GM19043 (cell line): ENCODE measurements at regions not wholly inside any gene's neighbourhood (a gene's known extent, or its start where the extent isn't known, plus 50 kb on each side); places are given as distances from the start of the nearest gene placed in this dataset.
A peak's percentile ranks its signal among the peaks of the same experiment; 100 is the strongest.

Experiments
- ATAC-seq: cut with Tn5 transposase; IDR thresholded peaks from one replicate; pipeline ENCODE4 v1.9.1; 2021; ENCODE audit warnings: low read depth; ENCODE audit not compliant: unreplicated experiment

DNA sequence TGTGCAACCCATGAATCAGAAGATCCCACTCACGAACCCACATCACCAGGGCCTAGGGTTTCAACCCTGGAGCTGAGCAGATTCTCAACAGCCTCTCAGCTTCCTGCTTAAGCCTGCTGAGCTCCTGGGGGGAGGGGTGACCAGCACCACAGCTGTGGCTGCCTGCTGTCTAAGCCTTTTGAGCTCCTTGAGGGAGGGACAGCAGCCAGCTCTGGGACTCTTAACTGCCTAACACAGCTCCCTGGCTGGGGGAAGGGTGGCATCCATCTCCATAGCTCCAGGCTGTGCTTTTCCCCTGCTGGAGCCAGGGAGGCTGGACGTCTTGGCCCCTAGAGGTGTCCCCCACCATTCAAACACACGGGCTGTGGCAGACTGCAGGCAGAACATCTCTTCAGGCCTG lies 250.3 kb downstream of the DMAC1 start:
- no peak for ATAC-seq

GRCh38 chr9:7546261-7546660 lies 253.3 kb downstream of the DMAC1 start:
- no peak for ATAC-seq

- ATAC-seq = no peak
Observed at GRCh38 chr9:7545371-7546165, 254.0 kb downstream of the DMAC1 start.

DNA sequence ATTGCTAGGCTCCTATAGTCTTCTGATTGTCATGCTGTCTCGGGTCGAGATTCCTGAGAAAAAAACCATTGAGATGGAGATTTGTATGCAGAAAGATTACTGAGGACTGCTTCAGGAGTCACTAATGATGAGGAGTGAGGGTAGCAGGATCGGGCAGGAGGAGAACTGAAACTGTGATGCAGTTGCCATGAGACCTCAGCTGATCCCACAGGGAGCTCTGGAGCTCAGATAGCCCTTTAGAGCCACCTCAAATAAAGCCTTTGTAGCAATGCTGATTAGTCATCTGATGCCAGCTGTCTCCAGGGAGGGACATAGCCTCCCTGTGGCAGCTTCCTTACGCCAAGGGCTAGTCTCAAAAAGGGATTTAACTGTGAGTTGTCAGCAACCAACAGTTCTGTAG lies 256.9 kb downstream of the DMAC1 start:
- ATAC-seq = no peak

- no peak for ATAC-seq
Observed at GRCh38 chr9:7542126-7542525, 257.5 kb downstream of the DMAC1 start.

DNA sequence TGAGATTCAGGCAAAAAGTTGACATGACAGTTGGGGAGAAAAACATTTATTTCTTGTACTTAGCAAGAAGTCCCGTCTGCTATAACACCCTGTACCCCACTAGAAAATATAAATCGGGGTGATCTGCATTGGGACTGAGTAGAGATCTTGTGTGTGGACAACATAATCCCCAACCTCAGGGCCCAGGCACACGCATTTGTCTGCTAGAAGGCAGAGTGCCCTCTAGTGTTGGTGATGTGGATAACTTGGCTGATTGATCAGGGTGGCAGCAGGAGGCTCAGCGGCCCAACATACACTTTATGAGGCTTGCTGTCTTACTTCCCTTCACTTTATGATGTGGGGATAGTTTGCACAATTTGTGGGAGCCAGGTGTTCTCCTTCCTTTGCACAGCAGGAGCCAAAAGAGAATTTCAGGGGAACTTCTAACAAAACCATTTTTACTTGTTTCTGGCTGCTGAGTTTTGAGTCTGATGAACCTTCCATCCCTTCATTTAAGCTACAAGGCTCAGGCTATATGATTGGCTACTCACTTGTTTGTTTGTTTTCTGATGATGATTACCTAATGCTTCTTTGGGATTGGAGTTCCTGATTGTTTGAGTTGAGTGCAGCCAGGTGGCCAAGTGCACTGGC lies 263.2 kb downstream of the DMAC1 start:
- peak; percentile 87 for ATAC-seq

- ATAC-seq = no peak
Observed at GRCh38 chr9:7534211-7534935, 265.2 kb downstream of the DMAC1 start.

DNA sequence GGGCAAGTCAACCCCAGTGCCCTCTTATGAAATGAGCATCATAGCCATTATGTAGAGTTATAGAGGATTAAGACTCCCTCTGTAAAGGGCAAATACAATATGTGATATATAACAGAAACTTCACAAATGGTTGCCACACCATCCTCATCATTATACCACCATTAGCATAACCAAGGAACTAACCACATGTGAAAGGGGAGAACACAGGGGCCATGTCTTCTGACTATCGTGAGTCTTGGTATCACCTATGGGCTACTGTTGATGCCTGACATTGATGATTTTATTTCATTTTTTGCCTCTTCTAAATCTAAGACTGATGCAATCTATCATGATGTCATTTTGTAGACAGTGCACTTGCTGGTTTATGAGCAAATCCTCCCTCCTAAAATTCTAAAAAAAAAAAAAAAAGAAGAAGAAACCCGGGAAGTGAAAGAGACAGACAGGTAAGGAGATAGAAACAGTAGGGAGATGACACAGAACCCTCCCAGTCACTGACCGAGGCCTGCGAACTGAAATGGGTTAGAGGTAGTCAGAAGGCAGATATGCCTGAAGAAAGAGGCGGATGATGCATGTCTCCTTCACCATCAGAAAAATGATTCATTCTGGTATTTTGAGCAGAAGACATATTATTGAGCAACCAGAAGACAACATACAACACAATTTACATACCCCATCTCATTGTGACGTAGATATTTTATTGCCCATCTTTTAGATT lies 266.0 kb downstream of the DMAC1 start:
- no peak for ATAC-seq

DNA sequence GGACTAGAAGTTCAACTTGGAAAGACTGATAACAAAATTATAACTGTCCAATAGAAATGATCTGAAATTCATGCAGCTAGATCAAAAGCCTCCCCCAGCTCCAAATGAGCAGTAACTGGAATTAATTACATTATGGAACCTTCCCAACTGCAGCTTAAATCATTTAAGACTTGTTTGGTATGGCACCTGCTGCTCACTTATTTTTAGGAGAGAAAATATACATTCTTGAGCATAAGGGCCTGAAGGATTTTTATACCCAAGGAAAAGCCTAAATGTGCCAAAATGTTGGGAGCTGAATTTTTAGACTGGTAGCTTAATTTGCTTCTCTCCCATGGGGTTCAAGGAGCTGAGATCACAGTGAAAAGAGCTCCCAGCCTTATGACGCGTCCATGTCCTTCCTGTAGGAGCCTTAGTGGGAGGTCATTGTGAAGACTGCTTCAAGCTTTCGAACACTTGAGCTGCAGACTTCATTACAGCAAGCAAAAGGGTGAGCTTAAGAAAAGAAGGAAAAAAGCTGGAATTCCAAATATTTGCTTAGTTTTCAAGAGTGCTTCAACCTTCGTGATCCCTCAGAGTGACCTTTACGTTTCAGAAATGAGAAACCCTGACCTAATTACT lies 276.0 kb downstream of the DMAC1 start:
- no peak for ATAC-seq

- no peak for ATAC-seq
Observed at GRCh38 chr9:7520396-7520795, 279.2 kb downstream of the DMAC1 start.

- ATAC-seq = no peak
Observed at GRCh38 chr9:7516376-7516775, 283.2 kb downstream of the DMAC1 start.

- no peak for ATAC-seq
Observed at GRCh38 chr9:7510199-7510598, 289.4 kb downstream of the DMAC1 start.

DNA sequence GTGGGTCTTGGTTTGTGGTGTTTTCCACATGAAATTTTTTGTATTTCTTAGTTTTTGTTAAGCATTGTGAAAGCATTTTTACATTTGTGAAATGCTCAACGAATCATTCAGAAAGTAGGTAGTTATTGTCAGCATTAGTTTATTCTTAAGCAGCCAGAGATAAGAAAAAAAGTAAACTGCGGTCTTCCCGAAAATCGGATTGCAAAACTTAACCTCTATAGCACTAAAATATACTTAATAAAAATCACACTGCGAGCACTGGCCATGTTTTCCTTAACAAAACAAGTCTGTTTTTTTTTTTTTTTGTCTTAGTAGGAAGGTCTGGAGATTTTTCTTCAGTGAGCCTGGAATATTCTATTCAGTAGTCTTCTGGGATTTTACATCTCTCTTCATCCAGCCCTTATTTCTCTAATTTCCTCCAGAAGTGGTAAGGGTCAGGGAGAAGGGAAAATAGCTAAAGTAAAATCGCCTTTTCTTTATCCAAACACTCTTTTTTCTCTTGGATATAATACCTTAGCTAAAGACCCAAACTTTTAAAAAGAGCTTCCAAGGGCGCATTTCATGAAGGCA lies 289.9 kb downstream of the DMAC1 start:
- ATAC-seq = no peak

- ATAC-seq = no peak
Observed at GRCh38 chr9:7508516-7508915, 291.1 kb downstream of the DMAC1 start.

DNA sequence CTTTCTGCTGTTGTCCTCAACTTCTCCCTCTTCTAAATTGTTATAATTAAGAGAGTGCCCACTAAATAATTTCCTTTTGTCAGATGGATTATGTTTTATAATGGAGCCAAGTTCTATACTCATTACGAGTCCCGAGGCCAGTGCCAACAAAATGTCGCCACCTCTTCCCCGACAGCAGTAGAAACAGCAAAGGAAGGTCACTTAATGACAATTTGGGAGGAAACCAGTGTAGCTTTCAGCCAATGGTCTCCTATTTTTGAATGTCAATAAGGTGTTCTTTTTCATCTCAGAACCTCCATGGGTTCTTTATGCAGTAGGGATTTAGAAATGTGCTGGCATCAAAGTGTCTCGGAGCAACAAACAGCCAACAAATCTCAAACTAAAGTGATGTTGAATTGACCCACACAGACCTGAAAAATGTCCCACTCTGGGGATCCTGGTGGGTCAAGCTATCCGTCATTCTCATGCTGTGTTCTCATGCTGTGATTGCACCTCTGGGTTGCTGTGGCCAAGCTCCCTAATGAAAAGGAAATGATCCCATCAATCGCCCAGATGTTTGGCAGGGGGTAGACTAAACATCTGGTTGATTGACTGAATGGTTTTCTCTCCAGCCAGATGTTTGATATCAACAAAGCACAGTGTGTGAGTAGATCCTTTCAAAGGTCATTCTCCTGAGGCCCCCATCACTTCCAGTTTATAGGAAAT lies 291.9 kb downstream of the DMAC1 start:
- ATAC-seq = no peak

DNA sequence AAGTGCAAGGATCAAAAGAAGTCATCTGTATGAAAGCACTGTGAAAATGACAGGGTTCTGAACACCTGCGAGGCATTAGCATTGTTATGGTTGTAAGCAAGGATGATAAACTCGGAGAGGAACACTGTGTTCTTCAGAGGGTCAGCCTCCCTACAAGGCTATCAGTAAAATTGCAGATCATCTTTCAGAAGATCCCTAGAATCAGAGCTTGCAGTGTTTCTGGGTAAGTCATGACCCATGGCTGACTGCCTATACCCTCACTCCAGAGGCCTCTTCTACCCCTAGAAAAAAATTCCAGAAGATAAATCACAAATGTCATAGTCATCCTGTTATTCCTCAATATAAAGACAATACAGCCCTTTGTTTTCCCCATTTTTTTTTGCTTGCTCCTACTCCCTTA lies 292.6 kb downstream of the DMAC1 start:
- no peak for ATAC-seq

GRCh38 chr9:7500521-7500920 lies 299.1 kb downstream of the DMAC1 start:
- no peak for ATAC-seq

- no peak for ATAC-seq
Observed at GRCh38 chr9:7491641-7492040, 307.9 kb downstream of the DMAC1 start.

DNA sequence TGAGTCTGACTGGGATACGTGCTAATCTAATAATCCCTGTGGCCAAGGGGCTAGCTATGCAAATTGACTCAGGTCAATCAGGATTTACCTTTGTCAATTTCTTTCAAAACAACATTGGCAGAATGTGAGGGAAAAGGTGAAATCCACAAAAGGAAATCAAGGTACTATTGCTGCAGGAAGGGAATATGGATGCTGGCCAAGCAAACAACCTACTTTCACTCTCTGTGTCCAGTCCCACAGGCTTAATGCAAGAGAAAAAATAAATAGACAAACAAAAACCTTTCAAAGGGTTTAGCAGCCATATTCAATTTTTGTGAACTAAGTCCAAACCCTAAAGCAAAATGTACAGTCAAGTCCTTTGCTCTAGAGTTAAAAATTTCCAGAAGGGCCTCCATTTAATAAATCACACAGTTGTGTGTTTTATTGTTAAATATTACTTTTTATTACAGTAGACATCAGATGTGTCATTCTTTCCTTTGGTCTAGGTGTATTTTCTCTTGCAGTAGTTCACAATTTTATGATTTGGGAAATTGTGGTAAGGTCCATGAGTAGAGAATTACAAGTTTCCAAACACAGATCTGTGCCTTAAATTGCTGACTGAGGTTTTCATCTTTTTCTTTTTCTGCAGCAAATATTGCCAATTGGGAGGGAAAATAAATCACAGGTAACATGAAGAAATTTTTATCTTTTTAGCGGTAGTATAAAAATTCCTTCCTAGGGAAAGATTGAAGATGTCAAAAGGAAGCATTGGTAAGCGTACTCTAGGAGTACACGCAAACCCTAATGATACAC lies 309.1 kb downstream of the DMAC1 start:
- ATAC-seq = no peak
